ENCODE measurements at regions not wholly inside any gene's neighbourhood (a gene's known extent, or its start where the extent isn't known, plus 50 kb on each side); places are given as distances from the start of the nearest gene placed in this dataset.

GRCh38 chr1:93815366-93816110, 63.5 kb downstream of the DNTTIP2 start:
- no peak for DNase-seq (ENCODE audit: low read depth)
- in situ Hi-C loops (cut with HindIII; ENCODE audit: low pct_unique_long_range_greater_than_20kb, low sequenced_read_pairs) = no loop called here

- in situ Hi-C loops (cut with HindIII; ENCODE audit: low pct_unique_long_range_greater_than_20kb, low sequenced_read_pairs) = no loop called here
- no peak for DNase-seq (ENCODE audit: low read depth)
Measured at GRCh38 chr1:93814795-93815340, 64.1 kb downstream of the DNTTIP2 start.

GRCh38 chr1:93814059-93814794, 64.8 kb downstream of the DNTTIP2 start:
- DNase-seq (ENCODE audit: low read depth) = peak; percentile 44
- in situ Hi-C loops (cut with HindIII; ENCODE audit: low pct_unique_long_range_greater_than_20kb, low sequenced_read_pairs) = no loop called here

GRCh38 chr1:93813076-93813475, 65.9 kb downstream of the DNTTIP2 start:
- no peak for DNase-seq (ENCODE audit: low read depth)
- in situ Hi-C loops (cut with HindIII; ENCODE audit: low pct_unique_long_range_greater_than_20kb, low sequenced_read_pairs) = no loop called here

- DNase-seq (ENCODE audit: low read depth) = no peak
- in situ Hi-C loops (cut with HindIII; ENCODE audit: low pct_unique_long_range_greater_than_20kb, low sequenced_read_pairs) = no loop called here
Measured at GRCh38 chr1:93811326-93812065, 67.5 kb downstream of the DNTTIP2 start.

- in situ Hi-C loops (cut with HindIII; ENCODE audit: low pct_unique_long_range_greater_than_20kb, low sequenced_read_pairs) = no loop called here
- DNase-seq (ENCODE audit: low read depth) = no peak
Measured at GRCh38 chr1:93810316-93810715, 68.7 kb downstream of the DNTTIP2 start.

- in situ Hi-C loops (cut with HindIII; ENCODE audit: low pct_unique_long_range_greater_than_20kb, low sequenced_read_pairs) = no loop called here
- no peak for DNase-seq (ENCODE audit: low read depth)
Measured at GRCh38 chr1:93808871-93809270, 70.1 kb downstream of the DNTTIP2 start.

GRCh38 chr1:93807311-93807930, 71.6 kb downstream of the DNTTIP2 start:
- no peak for DNase-seq (ENCODE audit: low read depth)
- in situ Hi-C loops (cut with HindIII; ENCODE audit: low pct_unique_long_range_greater_than_20kb, low sequenced_read_pairs) = no loop called here

- in situ Hi-C loops (cut with HindIII; ENCODE audit: low pct_unique_long_range_greater_than_20kb, low sequenced_read_pairs) = no loop called here
Measured at GRCh38 chr1:93805027-93805610, 73.9 kb downstream of the DNTTIP2 start.

GRCh38 chr1:93804412-93804811, 74.6 kb downstream of the DNTTIP2 start:
- in situ Hi-C loops (cut with HindIII; ENCODE audit: low pct_unique_long_range_greater_than_20kb, low sequenced_read_pairs) = no loop called here
- DNase-seq (ENCODE audit: low read depth) = no peak

More at GRCh38 chr1:93805027-93805610, 73.9 kb downstream of the DNTTIP2 start:
- DNase-seq (ENCODE audit: low read depth) = no peak

GRCh38 chr1:93801471-93801870, 77.5 kb downstream of the DNTTIP2 start:
- in situ Hi-C loops (cut with HindIII; ENCODE audit: low pct_unique_long_range_greater_than_20kb, low sequenced_read_pairs) = no loop called here
- DNase-seq (ENCODE audit: low read depth) = no peak

GRCh38 chr1:93800856-93801255, 78.2 kb downstream of the DNTTIP2 start:
- in situ Hi-C loops (cut with HindIII; ENCODE audit: low pct_unique_long_range_greater_than_20kb, low sequenced_read_pairs) = no loop called here
- DNase-seq (ENCODE audit: low read depth) = no peak

- DNase-seq (ENCODE audit: low read depth) = no peak
- in situ Hi-C loops (cut with HindIII; ENCODE audit: low pct_unique_long_range_greater_than_20kb, low sequenced_read_pairs) = no loop called here
Measured at GRCh38 chr1:93798291-93798690, 80.7 kb downstream of the DNTTIP2 start.

- in situ Hi-C loops (cut with HindIII; ENCODE audit: low pct_unique_long_range_greater_than_20kb, low sequenced_read_pairs) = no loop called here
Measured at GRCh38 chr1:93784538-93784937, 94.5 kb downstream of the DNTTIP2 start.

GRCh38 chr1:93783876-93784275, 95.1 kb downstream of the DNTTIP2 start:
- DNase-seq (ENCODE audit: low read depth) = no peak
- in situ Hi-C loops (cut with HindIII; ENCODE audit: low pct_unique_long_range_greater_than_20kb, low sequenced_read_pairs) = no loop called here

More at GRCh38 chr1:93784538-93784937, 94.5 kb downstream of the DNTTIP2 start:
- no peak for DNase-seq (ENCODE audit: low read depth)

- in situ Hi-C loops (cut with HindIII; ENCODE audit: low pct_unique_long_range_greater_than_20kb, low sequenced_read_pairs) = no loop called here
- DNase-seq (ENCODE audit: low read depth) = peak; percentile 47
Measured at GRCh38 chr1:93779540-93780165, 98.0 kb upstream of the BCAR3 start.

GRCh38 chr1:93778457-93778856, 96.8 kb upstream of the BCAR3 start:
- no peak for DNase-seq (ENCODE audit: low read depth)
- in situ Hi-C loops (cut with HindIII; ENCODE audit: low pct_unique_long_range_greater_than_20kb, low sequenced_read_pairs) = no loop called here

GRCh38 chr1:93777255-93777654, 95.6 kb upstream of the BCAR3 start:
- no peak for DNase-seq (ENCODE audit: low read depth)
- in situ Hi-C loops (cut with HindIII; ENCODE audit: low pct_unique_long_range_greater_than_20kb, low sequenced_read_pairs) = no loop called here

Data from Caki2 (cell line).